ENCODE measurements at regions not wholly inside any gene's neighbourhood (a gene's known extent, or its start where the extent isn't known, plus 50 kb on each side); places are given as distances from the start of the nearest gene placed in this dataset.
"Not testable (repeated sequence)": the region's sequence is repeated elsewhere in the genome, so short reads cannot be mapped to it uniquely, and the experiment has no call there.

GRCh38 chr4:123649250-123649644 lies 252.7 kb downstream of the SPRY1 start:
- no peak for ATAC-seq

GRCh38 chr4:123649645-123650391 lies 253.2 kb downstream of the SPRY1 start:
- ATAC-seq: no peak

GRCh38 chr4:123651066-123651465 lies 254.5 kb downstream of the SPRY1 start:
- no peak for ATAC-seq

GRCh38 chr4:123651536-123652180 lies 255.1 kb downstream of the SPRY1 start:
- no peak for ATAC-seq

GRCh38 chr4:123652476-123652875 lies 255.9 kb downstream of the SPRY1 start:
- no peak for ATAC-seq

- ATAC-seq: no peak
Measured at GRCh38 chr4:123653236-123653635, 256.6 kb downstream of the SPRY1 start.

- ATAC-seq: not testable (repeated sequence)
Measured at GRCh38 chr4:123656746-123657294, 260.2 kb downstream of the SPRY1 start.

- ATAC-seq: peak; percentile 32 to 53
Measured at GRCh38 chr4:123657606-123658005, 261.0 kb downstream of the SPRY1 start.

- ATAC-seq: no peak
Measured at GRCh38 chr4:123659262-123659661, 262.7 kb downstream of the SPRY1 start.

- no peak for ATAC-seq
Measured at GRCh38 chr4:123659730-123660129, 263.1 kb downstream of the SPRY1 start.

GRCh38 chr4:123661080-123661737 lies 264.6 kb downstream of the SPRY1 start:
- no peak for ATAC-seq

- ATAC-seq: no peak
Measured at GRCh38 chr4:123662827-123663226, 266.2 kb downstream of the SPRY1 start.

- ATAC-seq: no peak
Measured at GRCh38 chr4:123666486-123666885, 269.9 kb downstream of the SPRY1 start.

GRCh38 chr4:123667496-123667895 lies 270.9 kb downstream of the SPRY1 start:
- ATAC-seq: no peak

- ATAC-seq: no peak
Measured at GRCh38 chr4:123667991-123668390, 271.4 kb downstream of the SPRY1 start.

- ATAC-seq: peak; percentile 58 to 69
Measured at GRCh38 chr4:123671636-123672404, 275.2 kb downstream of the SPRY1 start.

- peak; percentile 35 to 39 for ATAC-seq
Measured at GRCh38 chr4:123672987-123673386, 276.4 kb downstream of the SPRY1 start.

GRCh38 chr4:123673971-123674370 lies 277.4 kb downstream of the SPRY1 start:
- ATAC-seq: no peak

GRCh38 chr4:123674762-123675465 lies 278.3 kb downstream of the SPRY1 start:
- ATAC-seq: no peak

GRCh38 chr4:123675567-123675966 lies 279.0 kb downstream of the SPRY1 start:
- no peak for ATAC-seq

GRCh38 chr4:123676071-123676889 lies 279.7 kb downstream of the SPRY1 start:
- ATAC-seq: no peak

Measured in activated CD4-positive, CD25-positive, alpha-beta regulatory T cell treated with anti-CD3 and anti-CD28 coated beads, Interleukin-2, amount 50 U/mL, for 24 hours (primary cell).